ENCODE measurements at regions not wholly inside any gene's neighbourhood (a gene's known extent, or its start where the extent isn't known, plus 50 kb on each side); places are given as distances from the start of the nearest gene placed in this dataset.

GRCh38 chr12:75665216-75665615 lies 153.8 kb upstream of the KRR1 start (continued):
- TF ChIP-seq TFDP1 (CRISPR knock-in tag; IDR thresholded peaks at IDR 0.05; ENCODE audit: borderline replicate concordance) (no peak), ZNF776 (CRISPR knock-in tag; IDR thresholded peaks at IDR 0.05) (no peak), ZNF512B (CRISPR knock-in tag; IDR thresholded peaks at IDR 0.05; ENCODE audit: borderline replicate concordance) (no peak), MEIS2 (CRISPR knock-in tag; IDR thresholded peaks at IDR 0.05) (no peak), MXD1 (CRISPR knock-in tag; IDR thresholded peaks at IDR 0.05) (no peak), ZNF883 (CRISPR knock-in tag; IDR thresholded peaks at IDR 0.05; ENCODE audit: not compliant biosample characterization) (no peak)

- ChIA-PET CTCF (ENCODE audit: low intra/inter-chr PET ratio, low total read pairs) (no interaction called here), POLR2A (no interaction called here)
- Histone ChIP-seq H3K4me2 (ENCODE audit: low read depth, low read length) (no peak overlapping the region), H3K4me1 (ENCODE audit: insufficient read depth, low read length) (peaks cover 30% of the 10 kb centered on the region), H2AFZ (ENCODE audit: low read length) (no peak overlapping the region), H3K27me3 (ENCODE audit: control insufficient read depth in 1 of 2, insufficient read depth in 2 of 2, low read length in 2 of 2) (no peaks in the 10 kb centered on the region), H3K36me3 (replicated peaks in 1 of 2; ENCODE audit: control insufficient read depth in 1 of 2, insufficient read depth in 2 of 2, low read length in 2 of 2) (no peaks in the 10 kb centered on the region), H4K20me1 (ENCODE audit: insufficient read depth, low read length) (no peaks in the 10 kb centered on the region), H3K79me2 (ENCODE audit: insufficient read depth, low read length) (no peaks in the 10 kb centered on the region), H3K4me3 (replicated peaks in 1 of 3; ENCODE audit: insufficient read depth in 1 of 3, low read depth in 2 of 3, low read length in 3 of 3) (no peak overlapping the region), H3K9me3 (ENCODE audit: low read length) (no peaks in the 10 kb centered on the region), H3K9ac (ENCODE audit: insufficient read depth, low read depth, low read length) (no peak overlapping the region), H3K27ac (ENCODE audit: extremely low read length, insufficient read depth, low read length) (no peak overlapping the region)
- DNase-seq (ENCODE audit: low spot score) (no peak), FAIRE-seq (no peak), ATAC-seq (no peak)
- BruUV-seq (replicated peaks): no TSS peak
- WGBS (ENCODE audit: low lambda C conversion rate): 89% methylated on average over 2 of the region's 2 CpGs
- intact Hi-C loops (cut with micrococcal nuclease; ENCODE audit: unreplicated experiment) (no loop called here), in situ Hi-C loops (cut with HindIII; ENCODE audit: extremely low pct_ligation_motif_present, low pct_unique_long_range_greater_than_20kb) (no loop called here)
- TF ChIP-seq CTCF (CRISPR knock-in tag; IDR thresholded peaks at IDR 0.05) (no peak), MEF2D (CRISPR knock-in tag; IDR thresholded peaks at IDR 0.05) (no peak), ZBTB33 (CRISPR knock-in tag; IDR thresholded peaks at IDR 0.05) (no peak), KAT8 (CRISPR knock-in tag; IDR thresholded peaks at IDR 0.05) (no peak), ZNF780A (CRISPR knock-in tag; IDR thresholded peaks at IDR 0.05) (no peak), ZNF451 (CRISPR knock-in tag; IDR thresholded peaks at IDR 0.05) (no peak)
Observed at GRCh38 chr12:75662511-75663159, 151.2 kb upstream of the KRR1 start.
